Tibial artery (tissue), 4 donors: ENCODE measurements at regions not wholly inside any gene's neighbourhood (a gene's known extent, or its start where the extent isn't known, plus 50 kb on each side); places are given as distances from the start of the nearest gene placed in this dataset.

ENCODE experiments used
- DNase-seq, 2 donors: peaks; one replicate each; pipeline ENCODE4 v3.0.0-alpha.2; 2019
- H3K27ac ChIP-seq, 2 donors: fragments of 200-600 bp; sonication (generic) in 1 of 2; 1 replicate in 1 of 2; 2 replicates in 1 of 2; pipeline ENCODE4 v1.5.1; 2018 to 2019; ENCODE audit warnings: mild to moderate bottlenecking in 1 of 2
- H3K27me3 ChIP-seq, 2 donors: fragments of 200-600 bp; sonication (generic) in 1 of 2; one replicate each; pipeline versions ENCODE4 v1.5.1 to v1.6.0; 2016 to 2019
- H3K36me3 ChIP-seq, 3 donors: fragments of 200-600 bp; sonication (generic) in 2 of 3; one replicate each; pipeline ENCODE4 v1.5.1; 2016 to 2019; ENCODE audit warnings: mild to moderate bottlenecking in 2 of 3
- H3K4me1 ChIP-seq, 4 donors: fragments of 200-600 bp; sonication (generic) in 2 of 4; 1 replicate in 3 of 4; 2 replicates in 1 of 4; pipeline ENCODE4 v1.5.1; 2016 to 2019
- H3K4me3 ChIP-seq, 2 donors: fragments of 200-600 bp; sonication (generic) in 1 of 2; 1 replicate in 1 of 2; 2 replicates in 1 of 2; pipeline ENCODE4 v1.5.1; 2018 to 2019; ENCODE audit warnings: mild to moderate bottlenecking in 2 of 2
- H3K9me3 ChIP-seq, 3 donors: fragments of 200-600 bp; sonication (generic) in 1 of 3; one replicate each; pipeline ENCODE4 v1.5.1; 2016 to 2019
- intact Hi-C: fragments of 100-400 bp; cut with DNase I; formaldehyde crosslinking; loops from one replicate; pipeline ENCODE4 v1.15.0; 2023; ENCODE audit warnings: low total_unique reads
- TF ChIP-seq, protein P1 (sequence below), 2 experiments: fragments of 200-600 bp in 1 of 2; fragments of 450-650 bp in 1 of 2; IDR thresholded peaks; one replicate each; pipeline ENCODE4 v1.5.1; 2017 to 2019; ENCODE audit warnings: antibody characterized with exemption in 2 of 2, mild to moderate bottlenecking in 1 of 2, moderate library complexity in 1 of 2

- no peaks in the 10 kb centered on the region for H3K27me3 ChIP-seq
- no peak overlapping the region for H3K27ac ChIP-seq
- H3K36me3 ChIP-seq = no peaks in the 10 kb centered on the region
- H3K4me1 ChIP-seq = no peaks in the 10 kb centered on the region
- DNase-seq = no peak
- no peak overlapping the region for H3K4me3 ChIP-seq
- TF ChIP-seq, protein P1, sequence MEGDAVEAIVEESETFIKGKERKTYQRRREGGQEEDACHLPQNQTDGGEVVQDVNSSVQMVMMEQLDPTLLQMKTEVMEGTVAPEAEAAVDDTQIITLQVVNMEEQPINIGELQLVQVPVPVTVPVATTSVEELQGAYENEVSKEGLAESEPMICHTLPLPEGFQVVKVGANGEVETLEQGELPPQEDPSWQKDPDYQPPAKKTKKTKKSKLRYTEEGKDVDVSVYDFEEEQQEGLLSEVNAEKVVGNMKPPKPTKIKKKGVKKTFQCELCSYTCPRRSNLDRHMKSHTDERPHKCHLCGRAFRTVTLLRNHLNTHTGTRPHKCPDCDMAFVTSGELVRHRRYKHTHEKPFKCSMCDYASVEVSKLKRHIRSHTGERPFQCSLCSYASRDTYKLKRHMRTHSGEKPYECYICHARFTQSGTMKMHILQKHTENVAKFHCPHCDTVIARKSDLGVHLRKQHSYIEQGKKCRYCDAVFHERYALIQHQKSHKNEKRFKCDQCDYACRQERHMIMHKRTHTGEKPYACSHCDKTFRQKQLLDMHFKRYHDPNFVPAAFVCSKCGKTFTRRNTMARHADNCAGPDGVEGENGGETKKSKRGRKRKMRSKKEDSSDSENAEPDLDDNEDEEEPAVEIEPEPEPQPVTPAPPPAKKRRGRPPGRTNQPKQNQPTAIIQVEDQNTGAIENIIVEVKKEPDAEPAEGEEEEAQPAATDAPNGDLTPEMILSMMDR (IDR thresholded peaks at IDR 0.05) = no peak
- H3K9me3 ChIP-seq = no peaks in the 10 kb centered on the region
- intact Hi-C loops = no loop called here
Observed at GRCh38 chr10:78891741-78892140, 177.0 kb upstream of the ZMIZ1 start.

- TF ChIP-seq, protein P1 (IDR thresholded peaks at IDR 0.05) = no peak
- no peak for DNase-seq
- H3K9me3 ChIP-seq = no peaks in the 10 kb centered on the region
- no peak overlapping the region for H3K27ac ChIP-seq
- intact Hi-C loops = no loop called here
- H3K36me3 ChIP-seq = no peaks in the 10 kb centered on the region
- H3K4me3 ChIP-seq = no peak overlapping the region
- no peaks in the 10 kb centered on the region for H3K27me3 ChIP-seq
- H3K4me1 ChIP-seq = no peaks in the 10 kb centered on the region
Observed at GRCh38 chr10:78892338-78893176, 176.2 kb upstream of the ZMIZ1 start.

DNA sequence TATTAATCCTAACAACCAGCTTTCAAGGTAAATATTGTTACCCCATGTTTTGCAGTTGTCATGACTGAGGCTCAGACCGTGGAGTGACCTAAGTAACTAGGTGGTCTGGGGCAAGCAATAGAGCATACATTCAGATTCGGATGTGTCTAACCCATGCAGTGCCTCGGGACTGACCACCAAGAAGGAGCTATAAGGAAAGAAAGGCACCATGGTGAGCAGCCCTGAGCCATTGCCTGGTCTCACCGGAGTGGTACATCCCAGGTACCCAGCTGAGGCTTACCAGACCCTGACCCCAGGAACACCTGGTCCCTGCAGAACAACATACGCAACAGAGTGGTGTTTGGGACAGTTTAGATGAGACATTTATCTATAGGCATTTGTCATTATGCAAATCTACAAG lies 175.5 kb upstream of the ZMIZ1 start:
- no peak for DNase-seq
- intact Hi-C loops = no loop called here
- H3K9me3 ChIP-seq = no peaks in the 10 kb centered on the region
- TF ChIP-seq, protein P1 (IDR thresholded peaks at IDR 0.05) = no peak
- H3K36me3 ChIP-seq = no peaks in the 10 kb centered on the region
- no peak overlapping the region for H3K27ac ChIP-seq
- no peaks in the 10 kb centered on the region for H3K27me3 ChIP-seq
- no peak overlapping the region for H3K4me3 ChIP-seq
- H3K4me1 ChIP-seq = no peaks in the 10 kb centered on the region

DNA sequence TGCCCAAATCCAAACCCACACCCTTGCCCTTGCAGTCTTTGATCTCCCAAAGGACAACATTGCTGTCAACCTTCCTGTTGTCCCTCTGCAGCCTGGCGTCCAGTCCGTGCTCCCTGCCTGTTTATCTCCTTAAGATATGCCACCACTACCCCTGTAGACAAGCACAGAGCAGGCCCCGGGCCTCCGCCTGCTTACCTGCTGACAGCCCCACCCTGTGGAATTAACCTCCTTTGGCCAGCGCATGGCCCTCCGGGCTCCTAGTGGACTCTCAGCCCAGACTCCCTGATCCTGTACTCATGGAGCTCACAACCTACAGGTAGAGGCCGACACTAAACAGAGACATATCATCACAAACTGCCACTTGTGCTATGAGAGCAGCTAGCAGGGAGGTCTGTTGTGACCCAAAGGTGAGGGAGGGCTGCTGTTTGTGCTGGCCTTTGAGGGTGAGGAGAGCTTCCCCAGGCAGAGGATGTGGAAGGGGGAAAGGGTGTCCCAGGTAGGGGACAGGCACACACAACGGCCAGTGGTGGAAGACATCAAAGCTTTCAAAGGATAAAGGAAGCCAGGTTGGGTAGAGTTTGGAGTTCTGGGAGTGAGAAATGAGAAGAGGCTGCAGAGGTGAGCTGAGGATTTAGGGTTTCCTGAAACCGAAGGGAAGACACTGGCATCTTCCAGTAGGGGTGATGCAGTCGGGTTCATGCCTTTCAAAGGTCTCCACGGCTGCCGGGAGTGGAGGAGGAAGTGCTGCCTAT lies 174.5 kb upstream of the ZMIZ1 start:
- Histone ChIP-seq H3K9me3 (no peaks in the 10 kb centered on the region), H3K4me3 (no peak overlapping the region), H3K27me3 (no peaks in the 10 kb centered on the region), H3K27ac (no peak overlapping the region), H3K36me3 (no peaks in the 10 kb centered on the region), H3K4me1 (peaks cover 0 to 1% (median 0%) of the 10 kb centered on the region in 4 donors)
- DNase-seq = no peak
- TF ChIP-seq, protein P1 (IDR thresholded peaks at IDR 0.05) = no peak
- intact Hi-C loops = no loop called here

DNA sequence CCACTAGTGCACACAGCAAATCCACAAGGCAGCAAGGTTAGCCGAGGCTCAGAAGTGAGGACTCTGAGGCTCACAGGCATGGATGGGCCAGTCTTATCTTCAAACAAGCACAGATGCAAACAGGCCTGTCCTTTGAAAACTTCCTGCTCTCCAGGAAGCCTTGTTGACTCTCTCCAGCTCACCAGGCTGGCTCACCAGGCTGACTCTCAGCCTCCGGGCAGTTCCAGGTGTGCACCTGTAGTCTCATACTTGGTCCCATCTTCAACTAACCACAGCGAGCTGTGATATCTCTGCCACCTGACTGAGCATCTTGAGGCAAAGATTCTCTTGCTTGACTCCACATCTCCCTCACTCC lies 173.9 kb upstream of the ZMIZ1 start:
- Histone ChIP-seq H3K9me3 (no peaks in the 10 kb centered on the region), H3K27ac (no peak overlapping the region), H3K4me3 (no peak overlapping the region), H3K27me3 (no peaks in the 10 kb centered on the region), H3K4me1 (peaks cover 0 to 5% (median under 1%) of the 10 kb centered on the region in 4 donors), H3K36me3 (no peaks in the 10 kb centered on the region)
- intact Hi-C loops = no loop called here
- TF ChIP-seq, protein P1 (IDR thresholded peaks at IDR 0.05) = no peak
- DNase-seq = no peak
